SK-N-SH (cell line): ENCODE measurements at regions not wholly inside any gene's neighbourhood (a gene's known extent, or its start where the extent isn't known, plus 50 kb on each side); places are given as distances from the start of the nearest gene placed in this dataset.

Source experiments
- CTCF ChIP-seq: fragments of 200-600 bp; sonication (generic); IDR thresholded peaks from 2 replicates; pipeline ENCODE4 v1.6.1; 2017; ENCODE audit warnings: antibody characterized with exemption, mild to moderate bottlenecking, moderate library complexity
- EP300 ChIP-seq, 2 experiments: IDR thresholded peaks; 2 replicates each; pipeline versions ENCODE4 v1.4.0 to v1.6.1; 2012; ENCODE audit warnings: borderline replicate concordance in 1 of 2, low read depth in 1 of 2, low read length in 1 of 2
- EZH2phosphoT487 ChIP-seq: fragments of 200-600 bp; sonication (generic); IDR thresholded peaks from 2 replicates; pipeline ENCODE4 v1.6.1; 2017; ENCODE audit warnings: low read depth, mixed run types, mild to moderate bottlenecking, antibody characterized with exemption, moderate library complexity, borderline replicate concordance
- JUND ChIP-seq: IDR thresholded peaks from 2 replicates; pipeline ENCODE4 v1.4.0; 2012
- NFIC ChIP-seq: IDR thresholded peaks from 2 replicates; pipeline ENCODE4 v1.4.0; 2012; ENCODE audit warnings: borderline replicate concordance
- POLR2AphosphoS5 ChIP-seq: IDR thresholded peaks from 2 replicates; pipeline ENCODE4 v1.6.1; 2012; ENCODE audit warnings: low read depth, low read length
- RAD21 ChIP-seq: IDR thresholded peaks from 2 replicates; pipeline ENCODE4 v1.6.1; 2012; ENCODE audit warnings: mild to moderate bottlenecking, low read length
- REST ChIP-seq: IDR thresholded peaks from 2 replicates; pipeline ENCODE4 v1.6.1; 2012; ENCODE audit warnings: mild to moderate bottlenecking, low read depth, low read length, moderate library complexity
- RFX5 ChIP-seq: IDR thresholded peaks from 2 replicates; pipeline ENCODE4 v1.6.1; 2012; ENCODE audit warnings: mild to moderate bottlenecking, improper control_type of control experiment, low read length
- TAF1 ChIP-seq: IDR thresholded peaks from 2 replicates; pipeline ENCODE4 v1.6.1; 2012; ENCODE audit warnings: low read depth, mild to moderate bottlenecking, low read length, moderate library complexity, borderline replicate concordance
- TCF12 ChIP-seq: IDR thresholded peaks from 2 replicates; pipeline ENCODE4 v1.4.0; 2012
- TEAD4 ChIP-seq: IDR thresholded peaks from 2 replicates; pipeline ENCODE4 v1.4.0; 2012; ENCODE audit warnings: mild to moderate bottlenecking, borderline replicate concordance; ENCODE audit not compliant: insufficient read depth
- USF2 ChIP-seq: fragments of 150-350 bp; IDR thresholded peaks from 2 replicates; pipeline ENCODE4 v1.6.1; 2017; ENCODE audit warnings: antibody characterized with exemption, low read length, low read depth, borderline replicate concordance

GRCh38 chr5:93225748-93226147 is 355.3 kb downstream of the NR2F1-AS1 start:
- TF ChIP-seq POLR2AphosphoS5 (no peak), CTCF (no peak), EZH2phosphoT487 (no peak), RAD21 (no peak), JUND (no peak), TAF1 (no peak), USF2 (no peak), RFX5 (no peak), EP300 (IDR thresholded peaks at IDR 0.05; ENCODE audit: borderline replicate concordance in 1 of 2, low read depth in 1 of 2, low read length in 1 of 2) (no peak), REST (no peak), TCF12 (no peak), TEAD4 (no peak), NFIC (no peak)
